ENCODE measurements at regions not wholly inside any gene's neighbourhood (a gene's known extent, or its start where the extent isn't known, plus 50 kb on each side); places are given as distances from the start of the nearest gene placed in this dataset.
"Not testable (repeated sequence)": the region's sequence is repeated elsewhere in the genome, so short reads cannot be mapped to it uniquely, and the experiment has no call there.

GRCh38 chr7:115206374-115206773 is 284.5 kb downstream of the MDFIC start:
- not testable (repeated sequence) for TF ChIP-seq MAZ (IDR thresholded peaks at IDR 0.05; ENCODE audit: borderline replicate concordance, low read depth, low read length); POLR2A (IDR thresholded peaks at IDR 0.05; ENCODE audit: low read depth, low read length); CTCF (conservative IDR thresholded peaks at IDR 0.05; ENCODE audit: low read depth, low read length); ELK1 (IDR thresholded peaks at IDR 0.05; ENCODE audit: borderline replicate concordance, low read depth, low read length)
